ENCODE measurements at regions not wholly inside any gene's neighbourhood (a gene's known extent, or its start where the extent isn't known, plus 50 kb on each side); places are given as distances from the start of the nearest gene placed in this dataset.

DNA sequence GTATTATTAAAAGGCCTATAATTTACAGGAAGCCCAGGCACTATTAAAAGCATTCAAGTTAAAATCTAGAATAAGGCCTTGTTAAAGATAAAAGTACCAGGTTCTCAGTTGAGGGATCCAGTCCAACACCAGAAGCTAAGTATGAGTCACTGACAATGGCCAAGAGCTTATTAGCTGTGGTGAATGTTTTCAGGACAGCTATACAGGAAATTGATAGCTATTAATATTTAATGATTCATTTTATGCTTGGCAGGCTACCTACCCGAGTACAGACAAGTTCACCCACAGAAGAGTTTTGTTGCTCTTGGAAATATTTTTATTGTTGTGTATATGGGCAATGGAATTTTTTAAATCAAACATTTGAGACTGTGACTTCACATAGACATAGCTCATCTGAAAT is 729.6 kb upstream of the ZNF804A start:
- no peaks in the 10 kb centered on the region for H3K36me3 ChIP-seq (ENCODE audit: control insufficient read depth, insufficient read depth, low read length)
- DNase-seq (ENCODE audit: low read depth), result no peak
- CTCF ChIA-PET, result no interaction called here
- H3K4me3 ChIP-seq (ENCODE audit: low read depth, low read length), result no peak overlapping the region
- H3K27me3 ChIP-seq (ENCODE audit: control insufficient read depth, insufficient read depth, low read length), result no peaks in the 10 kb centered on the region
- TF ChIP-seq, protein P1, sequence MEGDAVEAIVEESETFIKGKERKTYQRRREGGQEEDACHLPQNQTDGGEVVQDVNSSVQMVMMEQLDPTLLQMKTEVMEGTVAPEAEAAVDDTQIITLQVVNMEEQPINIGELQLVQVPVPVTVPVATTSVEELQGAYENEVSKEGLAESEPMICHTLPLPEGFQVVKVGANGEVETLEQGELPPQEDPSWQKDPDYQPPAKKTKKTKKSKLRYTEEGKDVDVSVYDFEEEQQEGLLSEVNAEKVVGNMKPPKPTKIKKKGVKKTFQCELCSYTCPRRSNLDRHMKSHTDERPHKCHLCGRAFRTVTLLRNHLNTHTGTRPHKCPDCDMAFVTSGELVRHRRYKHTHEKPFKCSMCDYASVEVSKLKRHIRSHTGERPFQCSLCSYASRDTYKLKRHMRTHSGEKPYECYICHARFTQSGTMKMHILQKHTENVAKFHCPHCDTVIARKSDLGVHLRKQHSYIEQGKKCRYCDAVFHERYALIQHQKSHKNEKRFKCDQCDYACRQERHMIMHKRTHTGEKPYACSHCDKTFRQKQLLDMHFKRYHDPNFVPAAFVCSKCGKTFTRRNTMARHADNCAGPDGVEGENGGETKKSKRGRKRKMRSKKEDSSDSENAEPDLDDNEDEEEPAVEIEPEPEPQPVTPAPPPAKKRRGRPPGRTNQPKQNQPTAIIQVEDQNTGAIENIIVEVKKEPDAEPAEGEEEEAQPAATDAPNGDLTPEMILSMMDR (IDR thresholded peaks at IDR 0.05; ENCODE audit: insufficient read depth, low read depth, low read length), result no peak
- POLR2A ChIA-PET, result no interaction called here

DNA sequence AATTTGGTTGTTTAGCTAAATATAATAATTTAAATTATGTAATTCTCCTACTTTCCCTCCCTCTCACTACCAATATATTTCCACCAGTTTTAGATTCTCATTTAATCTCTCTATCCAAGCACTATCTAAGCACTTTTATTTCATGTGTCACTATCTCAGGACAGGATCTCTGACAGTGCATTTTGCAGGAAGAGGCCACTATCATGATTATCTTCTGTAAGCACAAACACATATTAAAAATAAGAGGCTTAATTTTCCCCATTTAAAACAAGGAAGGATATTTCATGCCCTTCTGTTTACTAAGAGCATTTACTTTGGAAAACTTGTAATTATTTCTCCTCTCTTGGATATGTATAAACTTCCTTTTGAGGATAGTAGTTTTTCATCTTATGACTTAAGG is 726.2 kb upstream of the ZNF804A start:
- TF ChIP-seq, protein P1 (IDR thresholded peaks at IDR 0.05; ENCODE audit: insufficient read depth, low read depth, low read length), result no peak
- Histone ChIP-seq H3K36me3 (ENCODE audit: control insufficient read depth, insufficient read depth, low read length) (no peaks in the 10 kb centered on the region), H3K27me3 (ENCODE audit: control insufficient read depth, insufficient read depth, low read length) (no peaks in the 10 kb centered on the region), H3K4me3 (ENCODE audit: low read depth, low read length) (no peak overlapping the region)
- DNase-seq (ENCODE audit: low read depth), result no peak
- ChIA-PET CTCF (no interaction called here), POLR2A (no interaction called here)

DNA sequence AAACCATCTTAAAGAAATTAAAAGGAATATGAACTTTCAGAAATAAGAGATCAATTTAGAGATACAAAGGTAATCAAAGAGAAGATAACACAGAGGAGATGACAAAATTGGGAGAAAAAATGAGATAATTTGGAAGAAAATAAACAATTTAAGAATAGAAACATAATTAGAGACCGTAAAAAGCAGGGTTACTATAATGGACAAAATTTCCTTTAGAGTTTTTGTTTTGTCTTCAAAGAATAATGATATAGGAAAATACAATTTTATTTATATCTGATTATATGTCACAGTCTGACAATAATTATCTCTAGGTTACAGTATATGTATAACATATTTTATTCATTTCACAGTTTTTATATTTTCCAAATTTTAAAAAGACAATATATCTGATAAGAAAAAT is 716.4 kb upstream of the ZNF804A start:
- Histone ChIP-seq H3K27me3 (ENCODE audit: control insufficient read depth, insufficient read depth, low read length) (no peaks in the 10 kb centered on the region), H3K4me3 (ENCODE audit: low read depth, low read length) (no peak overlapping the region), H3K36me3 (ENCODE audit: control insufficient read depth, insufficient read depth, low read length) (no peaks in the 10 kb centered on the region)
- no peak for DNase-seq (ENCODE audit: low read depth)
- TF ChIP-seq, protein P1 (IDR thresholded peaks at IDR 0.05; ENCODE audit: insufficient read depth, low read depth, low read length), result no peak
- ChIA-PET POLR2A (no interaction called here), CTCF (interaction anchor here (0.6 kb wide), 1 partner anchor 387 kb away, joined by 3 read pairs; no protein-coding TSS in a partner anchor)

DNA sequence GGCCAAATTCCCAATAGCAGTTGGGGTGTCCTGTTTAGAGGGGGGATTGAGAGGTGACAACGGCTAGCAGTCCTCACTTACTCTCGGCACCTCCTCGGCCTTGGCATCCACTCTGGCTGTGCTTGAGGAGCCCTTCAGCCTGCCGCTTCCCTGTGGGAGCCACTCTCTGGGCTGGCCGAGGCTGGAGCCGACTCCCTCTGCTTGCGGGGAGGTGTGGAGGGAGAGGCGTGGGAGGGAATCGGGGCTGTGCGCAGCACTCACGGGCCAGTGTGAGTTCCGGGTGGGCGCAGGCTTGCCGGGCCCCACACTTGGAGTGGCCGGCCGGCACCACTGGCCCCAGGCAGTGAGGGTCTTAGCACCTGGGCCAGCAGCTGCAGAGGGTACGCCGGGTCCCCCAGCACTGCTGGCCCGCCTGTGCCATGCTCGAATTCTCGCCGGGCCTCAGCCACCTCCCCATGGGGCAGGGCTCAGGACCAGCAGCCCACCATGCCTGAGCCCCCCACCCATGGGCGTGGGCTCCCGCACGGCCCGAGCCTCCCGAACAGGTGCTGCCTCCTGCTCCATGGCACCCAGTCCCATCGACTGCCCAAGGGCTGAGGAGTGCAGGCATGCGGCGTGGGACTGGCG is 705.9 kb upstream of the ZNF804A start:
- Histone ChIP-seq H3K36me3 (ENCODE audit: control insufficient read depth, insufficient read depth, low read length) (no peaks in the 10 kb centered on the region), H3K27me3 (ENCODE audit: control insufficient read depth, insufficient read depth, low read length) (no peaks in the 10 kb centered on the region), H3K4me3 (ENCODE audit: low read depth, low read length) (no peak overlapping the region)
- ChIA-PET CTCF (interaction anchor here (0.7 kb wide), 1 partner anchor 11 kb away, joined by 3 read pairs; no protein-coding TSS in a partner anchor), POLR2A (no interaction called here)
- no peak for DNase-seq (ENCODE audit: low read depth)
- TF ChIP-seq, protein P1 (IDR thresholded peaks at IDR 0.05; ENCODE audit: insufficient read depth, low read depth, low read length), result no peak

DNA sequence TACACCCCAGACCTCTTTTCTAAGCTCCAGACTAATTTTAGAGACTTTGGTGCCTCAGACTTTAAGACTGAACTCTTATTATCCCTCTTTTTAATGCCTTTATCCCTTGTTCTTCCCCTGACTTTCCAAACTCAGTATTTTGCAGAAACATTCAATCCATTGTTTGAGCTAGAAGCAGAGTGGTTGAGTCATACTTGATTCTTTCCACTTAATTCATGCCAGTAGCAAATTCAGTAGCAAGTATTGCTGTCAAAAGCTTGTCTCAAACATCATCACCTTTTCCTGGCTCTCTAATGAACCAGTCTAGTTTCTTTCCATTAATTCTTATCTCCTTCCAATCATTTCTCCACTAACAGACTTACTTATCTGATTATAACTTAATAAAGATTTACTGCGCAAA is 699.7 kb upstream of the ZNF804A start:
- TF ChIP-seq, protein P1 (IDR thresholded peaks at IDR 0.05; ENCODE audit: insufficient read depth, low read depth, low read length), result no peak
- no peak for DNase-seq (ENCODE audit: low read depth)
- Histone ChIP-seq H3K4me3 (ENCODE audit: low read depth, low read length) (no peak overlapping the region), H3K36me3 (ENCODE audit: control insufficient read depth, insufficient read depth, low read length) (no peaks in the 10 kb centered on the region), H3K27me3 (ENCODE audit: control insufficient read depth, insufficient read depth, low read length) (no peaks in the 10 kb centered on the region)
- ChIA-PET CTCF (no interaction called here), POLR2A (no interaction called here)

All from BJ (cell line).